ENCODE measurements at regions not wholly inside any gene's neighbourhood (a gene's known extent, or its start where the extent isn't known, plus 50 kb on each side); places are given as distances from the start of the nearest gene placed in this dataset.
"Not testable (repeated sequence)": the region's sequence is repeated elsewhere in the genome, so short reads cannot be mapped to it uniquely, and the experiment has no call there.

GRCh38 chr21:6428498-6429092 lies 4092.8 kb upstream of the TPTE start:
- POLR2A ChIA-PET; H3K36me3 Mint-ChIP-seq; H3K4me1 Mint-ChIP-seq; H3K27me3 Mint-ChIP-seq (ENCODE audit: low read depth); CTCF ChIA-PET; H3K27ac Mint-ChIP-seq; H3K4me3 Mint-ChIP-seq; ATAC-seq; H3K9me3 Mint-ChIP-seq; DNase-seq (ENCODE audit: low spot score): not testable (repeated sequence)

GRCh38 chr21:6429924-6430323 lies 4091.5 kb upstream of the TPTE start:
- ATAC-seq; CTCF ChIA-PET; DNase-seq (ENCODE audit: low spot score); H3K4me3 Mint-ChIP-seq; POLR2A ChIA-PET; H3K27me3 Mint-ChIP-seq (ENCODE audit: low read depth); H3K9me3 Mint-ChIP-seq; H3K27ac Mint-ChIP-seq; H3K4me1 Mint-ChIP-seq; H3K36me3 Mint-ChIP-seq: not testable (repeated sequence)

GRCh38 chr21:6433149-6433548 lies 4088.2 kb upstream of the TPTE start:
- DNase-seq (ENCODE audit: low spot score); ATAC-seq; H3K9me3 Mint-ChIP-seq; H3K36me3 Mint-ChIP-seq; H3K4me3 Mint-ChIP-seq; H3K4me1 Mint-ChIP-seq; H3K27ac Mint-ChIP-seq; POLR2A ChIA-PET; CTCF ChIA-PET; H3K27me3 Mint-ChIP-seq (ENCODE audit: low read depth): not testable (repeated sequence)

GRCh38 chr21:6436205-6436604 lies 4085.2 kb upstream of the TPTE start:
- H3K4me3 Mint-ChIP-seq; H3K4me1 Mint-ChIP-seq; H3K9me3 Mint-ChIP-seq; H3K27ac Mint-ChIP-seq; CTCF ChIA-PET; POLR2A ChIA-PET; H3K36me3 Mint-ChIP-seq; DNase-seq (ENCODE audit: low spot score); H3K27me3 Mint-ChIP-seq (ENCODE audit: low read depth); ATAC-seq: not testable (repeated sequence)

- H3K4me3 Mint-ChIP-seq; H3K9me3 Mint-ChIP-seq; H3K4me1 Mint-ChIP-seq; DNase-seq (ENCODE audit: low spot score); H3K27me3 Mint-ChIP-seq (ENCODE audit: low read depth); CTCF ChIA-PET; H3K36me3 Mint-ChIP-seq; POLR2A ChIA-PET; H3K27ac Mint-ChIP-seq: not testable (repeated sequence)
- ATAC-seq = peak; percentile 22
These were observed 4084.2 kb upstream of the TPTE start for GRCh38 chr21:6436971-6437833.

GRCh38 chr21:6437834-6438187 lies 4083.6 kb upstream of the TPTE start:
- H3K27ac Mint-ChIP-seq; H3K9me3 Mint-ChIP-seq; H3K4me3 Mint-ChIP-seq; DNase-seq (ENCODE audit: low spot score); H3K36me3 Mint-ChIP-seq; POLR2A ChIA-PET; H3K27me3 Mint-ChIP-seq (ENCODE audit: low read depth); CTCF ChIA-PET; H3K4me1 Mint-ChIP-seq; ATAC-seq: not testable (repeated sequence)

- H3K9me3 Mint-ChIP-seq; DNase-seq (ENCODE audit: low spot score); H3K27me3 Mint-ChIP-seq (ENCODE audit: low read depth); POLR2A ChIA-PET; ATAC-seq; CTCF ChIA-PET; H3K27ac Mint-ChIP-seq; H3K4me3 Mint-ChIP-seq; H3K36me3 Mint-ChIP-seq; H3K4me1 Mint-ChIP-seq: not testable (repeated sequence)
These were observed 4082.3 kb upstream of the TPTE start for GRCh38 chr21:6439058-6439457.

GRCh38 chr21:6454648-6455340 lies 4066.6 kb upstream of the TPTE start:
- H3K36me3 Mint-ChIP-seq; CTCF ChIA-PET; H3K27me3 Mint-ChIP-seq (ENCODE audit: low read depth); ATAC-seq; H3K9me3 Mint-ChIP-seq; H3K4me3 Mint-ChIP-seq; DNase-seq (ENCODE audit: low spot score); H3K4me1 Mint-ChIP-seq; H3K27ac Mint-ChIP-seq; POLR2A ChIA-PET: not testable (repeated sequence)

GRCh38 chr21:6456011-6456661 lies 4065.2 kb upstream of the TPTE start:
- H3K27me3 Mint-ChIP-seq (ENCODE audit: low read depth); POLR2A ChIA-PET; H3K9me3 Mint-ChIP-seq; CTCF ChIA-PET; ATAC-seq; H3K4me1 Mint-ChIP-seq; DNase-seq (ENCODE audit: low spot score); H3K27ac Mint-ChIP-seq; H3K36me3 Mint-ChIP-seq; H3K4me3 Mint-ChIP-seq: not testable (repeated sequence)

GRCh38 chr21:6459761-6460160 lies 4061.6 kb upstream of the TPTE start:
- H3K4me3 Mint-ChIP-seq; H3K4me1 Mint-ChIP-seq; DNase-seq (ENCODE audit: low spot score); H3K36me3 Mint-ChIP-seq; POLR2A ChIA-PET; H3K27me3 Mint-ChIP-seq (ENCODE audit: low read depth); H3K9me3 Mint-ChIP-seq; H3K27ac Mint-ChIP-seq; CTCF ChIA-PET; ATAC-seq: not testable (repeated sequence)

- POLR2A ChIA-PET, H3K9me3 Mint-ChIP-seq: not testable (repeated sequence)
- 0 out of 2 replicates have a peak, but pooled peaks have one; percentile 9 for ATAC-seq
These were observed 4060.0 kb upstream of the TPTE start for GRCh38 chr21:6461358-6461757.

GRCh38 chr21:6464419-6464818 lies 4057.0 kb upstream of the TPTE start:
- DNase-seq (ENCODE audit: low spot score); H3K4me3 Mint-ChIP-seq; CTCF ChIA-PET; POLR2A ChIA-PET; ATAC-seq; H3K36me3 Mint-ChIP-seq; H3K4me1 Mint-ChIP-seq; H3K27ac Mint-ChIP-seq; H3K27me3 Mint-ChIP-seq (ENCODE audit: low read depth); H3K9me3 Mint-ChIP-seq: not testable (repeated sequence)

More at GRCh38 chr21:6461358-6461757, 4060.0 kb upstream of the TPTE start:
- H3K27me3 Mint-ChIP-seq (ENCODE audit: low read depth); H3K36me3 Mint-ChIP-seq; H3K4me1 Mint-ChIP-seq; CTCF ChIA-PET; H3K27ac Mint-ChIP-seq; DNase-seq (ENCODE audit: low spot score); H3K4me3 Mint-ChIP-seq: not testable (repeated sequence)

All from WTC11 (cell line).